ENCODE measurements at regions not wholly inside any gene's neighbourhood (a gene's known extent, or its start where the extent isn't known, plus 50 kb on each side); places are given as distances from the start of the nearest gene placed in this dataset.

DNA sequence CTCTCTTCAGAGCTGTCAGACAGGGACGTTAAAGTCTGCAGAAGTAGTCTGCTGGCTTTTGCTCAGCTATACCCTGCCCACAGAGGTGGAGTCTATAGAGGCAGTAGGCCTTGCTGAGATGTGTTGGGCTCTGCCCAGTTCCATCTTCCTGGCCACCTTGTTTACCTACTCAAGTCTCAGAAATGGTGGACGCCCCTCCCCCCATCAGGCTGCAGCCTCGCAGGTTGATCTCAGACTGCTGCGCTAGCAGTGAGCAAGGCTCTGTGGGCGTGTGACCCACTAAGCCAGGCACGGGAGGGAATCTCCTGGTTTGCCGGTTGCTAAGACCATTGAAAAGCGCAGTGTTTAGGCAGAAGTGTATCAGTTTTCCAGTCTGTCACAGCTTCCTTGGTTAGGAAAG lies 305.0 kb downstream of the BCKDHB start:
- no peak for TF ChIP-seq POLR2A (IDR thresholded peaks at IDR 0.05)
- no peak for TF ChIP-seq EP300 (IDR thresholded peaks at IDR 0.05; ENCODE audit: low read depth)
- TF ChIP-seq, protein P1, sequence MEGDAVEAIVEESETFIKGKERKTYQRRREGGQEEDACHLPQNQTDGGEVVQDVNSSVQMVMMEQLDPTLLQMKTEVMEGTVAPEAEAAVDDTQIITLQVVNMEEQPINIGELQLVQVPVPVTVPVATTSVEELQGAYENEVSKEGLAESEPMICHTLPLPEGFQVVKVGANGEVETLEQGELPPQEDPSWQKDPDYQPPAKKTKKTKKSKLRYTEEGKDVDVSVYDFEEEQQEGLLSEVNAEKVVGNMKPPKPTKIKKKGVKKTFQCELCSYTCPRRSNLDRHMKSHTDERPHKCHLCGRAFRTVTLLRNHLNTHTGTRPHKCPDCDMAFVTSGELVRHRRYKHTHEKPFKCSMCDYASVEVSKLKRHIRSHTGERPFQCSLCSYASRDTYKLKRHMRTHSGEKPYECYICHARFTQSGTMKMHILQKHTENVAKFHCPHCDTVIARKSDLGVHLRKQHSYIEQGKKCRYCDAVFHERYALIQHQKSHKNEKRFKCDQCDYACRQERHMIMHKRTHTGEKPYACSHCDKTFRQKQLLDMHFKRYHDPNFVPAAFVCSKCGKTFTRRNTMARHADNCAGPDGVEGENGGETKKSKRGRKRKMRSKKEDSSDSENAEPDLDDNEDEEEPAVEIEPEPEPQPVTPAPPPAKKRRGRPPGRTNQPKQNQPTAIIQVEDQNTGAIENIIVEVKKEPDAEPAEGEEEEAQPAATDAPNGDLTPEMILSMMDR (IDR thresholded peaks at IDR 0.05), result no peak
- no peak for TF ChIP-seq POLR2AphosphoS5 (IDR thresholded peaks at IDR 0.05)

Measured in transverse colon (tissue), 4 donors.